MV-4-11 (cell line): ENCODE measurements at regions not wholly inside any gene's neighbourhood (a gene's known extent, or its start where the extent isn't known, plus 50 kb on each side); places are given as distances from the start of the nearest gene placed in this dataset.

Experiments
- DNase-seq: peaks from one replicate; lab custom pipeline; 2025; lab: John Stamatoyannopoulos, UW

GRCh38 chr5:68565427-68565826 is 349.9 kb downstream of the PIK3R1 start:
- DNase-seq, result peak; percentile 32

GRCh38 chr5:68576805-68577204 is 361.2 kb downstream of the PIK3R1 start:
- DNase-seq, result no peak

GRCh38 chr5:68582284-68582683 is 366.7 kb downstream of the PIK3R1 start:
- DNase-seq, result no peak

- DNase-seq, result no peak
Observed at GRCh38 chr5:68587171-68587570, 371.6 kb downstream of the PIK3R1 start.

GRCh38 chr5:68591850-68592249 is 376.3 kb downstream of the PIK3R1 start:
- DNase-seq, result no peak

GRCh38 chr5:68592351-68592750 is 376.8 kb downstream of the PIK3R1 start:
- peak; percentile 52 for DNase-seq

GRCh38 chr5:68593211-68593671 is 377.7 kb downstream of the PIK3R1 start:
- no peak for DNase-seq

- no peak for DNase-seq
Observed at GRCh38 chr5:68612972-68613371, 397.4 kb downstream of the PIK3R1 start.

- DNase-seq, result no peak
Observed at GRCh38 chr5:68618501-68618900, 402.9 kb downstream of the PIK3R1 start.

GRCh38 chr5:68627001-68627400 is 411.4 kb downstream of the PIK3R1 start:
- DNase-seq, result no peak

- no peak for DNase-seq
Observed at GRCh38 chr5:68628082-68628814, 412.7 kb downstream of the PIK3R1 start.

- DNase-seq, result no peak
Observed at GRCh38 chr5:68630354-68630753, 414.8 kb downstream of the PIK3R1 start.

GRCh38 chr5:68631884-68632283 is 416.3 kb downstream of the PIK3R1 start:
- no peak for DNase-seq

- DNase-seq, result no peak
Observed at GRCh38 chr5:68641211-68641610, 425.7 kb downstream of the PIK3R1 start.

GRCh38 chr5:68643064-68643463 is 427.5 kb downstream of the PIK3R1 start:
- no peak for DNase-seq

- peak; percentile 46 for DNase-seq
Observed at GRCh38 chr5:68644971-68645370, 429.4 kb downstream of the PIK3R1 start.

- no peak for DNase-seq
Observed at GRCh38 chr5:68646144-68646543, 430.6 kb downstream of the PIK3R1 start.

GRCh38 chr5:68647743-68648142 is 432.2 kb downstream of the PIK3R1 start:
- DNase-seq, result no peak

- no peak for DNase-seq
Observed at GRCh38 chr5:68648944-68649857, 433.6 kb downstream of the PIK3R1 start.

- no peak for DNase-seq
Observed at GRCh38 chr5:68652534-68652965, 437.0 kb downstream of the PIK3R1 start.

GRCh38 chr5:68653471-68653870 is 437.9 kb downstream of the PIK3R1 start:
- no peak for DNase-seq

GRCh38 chr5:68657055-68657961 is 436.5 kb upstream of the SLC30A5 start:
- no peak for DNase-seq
